ENCODE measurements at regions not wholly inside any gene's neighbourhood (a gene's known extent, or its start where the extent isn't known, plus 50 kb on each side); places are given as distances from the start of the nearest gene placed in this dataset.

GRCh38 chr14:103223818-103224352 lies 100.6 kb downstream of the TNFAIP2 start:
- POLR2A ChIA-PET = no interaction called here
- no peaks in the 10 kb centered on the region for H3K27me3 Mint-ChIP-seq (ENCODE audit: insufficient read depth, unreplicated experiment)

DNA sequence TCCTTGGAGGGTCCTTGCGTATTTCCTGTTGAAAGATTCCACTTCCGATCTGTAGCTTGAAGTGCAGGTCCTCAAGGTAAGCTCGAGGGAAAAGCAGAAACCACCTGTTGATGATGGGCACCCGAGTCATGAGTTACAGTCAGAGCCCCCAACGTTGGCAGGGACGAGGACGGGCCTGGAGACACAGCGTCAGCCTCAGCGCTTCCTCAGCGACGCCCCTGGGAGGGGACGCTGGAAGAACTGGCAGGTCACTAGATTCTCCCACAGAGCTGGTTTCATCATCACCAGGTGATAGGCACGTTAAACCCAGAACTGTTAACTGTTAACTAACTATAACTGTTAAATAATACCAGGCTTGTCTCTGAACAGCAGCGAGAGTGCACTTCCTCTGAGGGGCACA lies 101.8 kb downstream of the TNFAIP2 start:
- H3K9me3 ChIP-seq = no peaks in the 10 kb centered on the region
- H3K27me3 Mint-ChIP-seq (ENCODE audit: insufficient read depth, unreplicated experiment) = no peaks in the 10 kb centered on the region
- POLR2A ChIA-PET = no interaction called here

More at GRCh38 chr14:103223818-103224352, 100.6 kb downstream of the TNFAIP2 start:
- no peak for DNase-seq
- Histone ChIP-seq H3K4me1 (no peaks in the 10 kb centered on the region), H3K9me3 (no peaks in the 10 kb centered on the region), H3K27me3 (replicated peaks; ENCODE audit: control insufficient read depth, insufficient read depth, low read length) (no peaks in the 10 kb centered on the region), H3K4me3 (ENCODE audit: low read depth, low read length) (no peak overlapping the region), H3K36me3 (ENCODE audit: control insufficient read depth, insufficient read depth, low read length) (no peaks in the 10 kb centered on the region)
- Mint-ChIP-seq H3K36me3 (ENCODE audit: insufficient read depth, unreplicated experiment) (no peaks in the 10 kb centered on the region), H3K27ac (ENCODE audit: unreplicated experiment) (no peak overlapping the region), H3K9me3 (ENCODE audit: unreplicated experiment) (no peaks in the 10 kb centered on the region), H3K4me3 (ENCODE audit: unreplicated experiment) (no peak overlapping the region), H3K4me1 (ENCODE audit: low read depth, unreplicated experiment) (no peaks in the 10 kb centered on the region)
- CTCF ChIA-PET = interaction anchor here (1.0 kb wide), 1 partner anchor 119 kb away, joined by 3 read pairs; no protein-coding TSS in a partner anchor
- TF ChIP-seq, protein P1, sequence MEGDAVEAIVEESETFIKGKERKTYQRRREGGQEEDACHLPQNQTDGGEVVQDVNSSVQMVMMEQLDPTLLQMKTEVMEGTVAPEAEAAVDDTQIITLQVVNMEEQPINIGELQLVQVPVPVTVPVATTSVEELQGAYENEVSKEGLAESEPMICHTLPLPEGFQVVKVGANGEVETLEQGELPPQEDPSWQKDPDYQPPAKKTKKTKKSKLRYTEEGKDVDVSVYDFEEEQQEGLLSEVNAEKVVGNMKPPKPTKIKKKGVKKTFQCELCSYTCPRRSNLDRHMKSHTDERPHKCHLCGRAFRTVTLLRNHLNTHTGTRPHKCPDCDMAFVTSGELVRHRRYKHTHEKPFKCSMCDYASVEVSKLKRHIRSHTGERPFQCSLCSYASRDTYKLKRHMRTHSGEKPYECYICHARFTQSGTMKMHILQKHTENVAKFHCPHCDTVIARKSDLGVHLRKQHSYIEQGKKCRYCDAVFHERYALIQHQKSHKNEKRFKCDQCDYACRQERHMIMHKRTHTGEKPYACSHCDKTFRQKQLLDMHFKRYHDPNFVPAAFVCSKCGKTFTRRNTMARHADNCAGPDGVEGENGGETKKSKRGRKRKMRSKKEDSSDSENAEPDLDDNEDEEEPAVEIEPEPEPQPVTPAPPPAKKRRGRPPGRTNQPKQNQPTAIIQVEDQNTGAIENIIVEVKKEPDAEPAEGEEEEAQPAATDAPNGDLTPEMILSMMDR (IDR thresholded peaks at IDR 0.05; ENCODE audit: insufficient read depth in 1 of 2, low read depth in 1 of 2, low read length in 1 of 2, severe bottlenecking in 1 of 2, unreplicated experiment in 1 of 2) = no peak
- no TSS peak for BruUV-seq (replicated peaks)
- intact Hi-C loops (cut with micrococcal nuclease; ENCODE audit: unreplicated experiment) = no loop called here

DNA sequence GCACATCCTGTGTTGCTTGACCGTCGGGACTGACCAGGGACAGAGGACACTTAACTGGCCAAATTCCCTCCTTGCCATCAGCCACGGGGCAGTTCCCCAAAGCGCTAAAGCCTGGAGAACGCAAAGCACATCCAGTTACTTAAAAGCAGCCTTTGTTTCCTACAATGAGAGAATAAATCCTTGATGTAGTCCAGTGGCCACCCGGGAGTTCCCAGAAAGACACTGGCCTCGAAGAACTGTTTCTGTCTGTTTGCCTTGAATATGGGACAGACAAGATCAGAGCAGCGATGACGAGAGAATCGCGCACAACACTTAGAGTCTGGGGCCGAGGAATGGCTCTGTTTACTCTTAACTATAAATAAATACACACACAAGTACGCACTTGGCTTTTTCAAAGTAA lies 102.2 kb downstream of the TNFAIP2 start:
- ChIA-PET POLR2A (no interaction called here), CTCF (interaction anchor here (2.4 kb wide), 1 partner anchor 120 kb away, joined by 6 read pairs; no protein-coding TSS in a partner anchor)
- no peaks in the 10 kb centered on the region for H3K4me1 ChIP-seq
- Mint-ChIP-seq H3K27me3 (ENCODE audit: insufficient read depth, unreplicated experiment) (no peaks in the 10 kb centered on the region), H3K4me3 (ENCODE audit: unreplicated experiment) (no peak overlapping the region), H3K9me3 (ENCODE audit: unreplicated experiment) (no peaks in the 10 kb centered on the region), H3K36me3 (ENCODE audit: insufficient read depth, unreplicated experiment) (no peaks in the 10 kb centered on the region), H3K4me1 (ENCODE audit: low read depth, unreplicated experiment) (no peaks in the 10 kb centered on the region), H3K27ac (ENCODE audit: unreplicated experiment) (no peak overlapping the region)
- BruUV-seq (replicated peaks) = no TSS peak
- H3K9me3 ChIP-seq = no peaks in the 10 kb centered on the region
- H3K36me3 ChIP-seq (ENCODE audit: control insufficient read depth, insufficient read depth, low read length) = no peaks in the 10 kb centered on the region
- H3K27me3 ChIP-seq (replicated peaks; ENCODE audit: control insufficient read depth, insufficient read depth, low read length) = no peaks in the 10 kb centered on the region
- no peak for DNase-seq
- no peak overlapping the region for H3K4me3 ChIP-seq (ENCODE audit: low read depth, low read length)
- intact Hi-C loops (cut with micrococcal nuclease; ENCODE audit: unreplicated experiment) = no loop called here
- TF ChIP-seq, protein P1 (IDR thresholded peaks at IDR 0.05; ENCODE audit: insufficient read depth in 1 of 2, low read depth in 1 of 2, low read length in 1 of 2, severe bottlenecking in 1 of 2, unreplicated experiment in 1 of 2) = no peak

More for the DNA sequence above, 101.8 kb downstream of the TNFAIP2 start:
- BruUV-seq (replicated peaks) = no TSS peak
- TF ChIP-seq, protein P1 (IDR thresholded peaks at IDR 0.05; ENCODE audit: insufficient read depth in 1 of 2, low read depth in 1 of 2, low read length in 1 of 2, severe bottlenecking in 1 of 2, unreplicated experiment in 1 of 2) = no peak
- Mint-ChIP-seq H3K4me1 (ENCODE audit: low read depth, unreplicated experiment) (no peaks in the 10 kb centered on the region), H3K4me3 (ENCODE audit: unreplicated experiment) (no peak overlapping the region), H3K9me3 (ENCODE audit: unreplicated experiment) (no peaks in the 10 kb centered on the region), H3K36me3 (ENCODE audit: insufficient read depth, unreplicated experiment) (no peaks in the 10 kb centered on the region), H3K27ac (ENCODE audit: unreplicated experiment) (no peak overlapping the region)
- CTCF ChIA-PET = interaction anchor here (1.0 kb wide), 1 partner anchor 120 kb away, joined by 3 read pairs; no protein-coding TSS in a partner anchor
- Histone ChIP-seq H3K4me1 (no peaks in the 10 kb centered on the region), H3K27me3 (replicated peaks; ENCODE audit: control insufficient read depth, insufficient read depth, low read length) (no peaks in the 10 kb centered on the region), H3K4me3 (ENCODE audit: low read depth, low read length) (no peak overlapping the region), H3K36me3 (ENCODE audit: control insufficient read depth, insufficient read depth, low read length) (no peaks in the 10 kb centered on the region)
- intact Hi-C loops (cut with micrococcal nuclease; ENCODE audit: unreplicated experiment) = no loop called here
- DNase-seq = no peak
